ENCODE measurements at regions not wholly inside any gene's neighbourhood (a gene's known extent, or its start where the extent isn't known, plus 50 kb on each side); places are given as distances from the start of the nearest gene placed in this dataset.

GRCh38 chr10:3857318-3857717 is 72.3 kb upstream of the KLF6 start:
- no peak overlapping the region for H3K4me3 ChIP-seq (ENCODE audit: low read depth, low read length)
- no peak for TF ChIP-seq CTCF (IDR thresholded peaks at IDR 0.05; ENCODE audit: low read depth, low read length)

GRCh38 chr10:3856593-3856992 is 71.6 kb upstream of the KLF6 start:
- no peak for TF ChIP-seq CTCF (IDR thresholded peaks at IDR 0.05; ENCODE audit: low read depth, low read length)

GRCh38 chr10:3853547-3854303 is 68.7 kb upstream of the KLF6 start:
- no peak for TF ChIP-seq CTCF (IDR thresholded peaks at IDR 0.05; ENCODE audit: low read depth, low read length)
- H3K4me3 ChIP-seq (ENCODE audit: low read depth, low read length): no peak overlapping the region

More at GRCh38 chr10:3856593-3856992, 71.6 kb upstream of the KLF6 start:
- H3K4me3 ChIP-seq (ENCODE audit: low read depth, low read length): no peak overlapping the region

GRCh38 chr10:3853016-3853415 is 68.0 kb upstream of the KLF6 start:
- H3K4me3 ChIP-seq (ENCODE audit: low read depth, low read length): no peak overlapping the region
- TF ChIP-seq CTCF (IDR thresholded peaks at IDR 0.05; ENCODE audit: low read depth, low read length): no peak

- no peak for TF ChIP-seq CTCF (IDR thresholded peaks at IDR 0.05; ENCODE audit: low read depth, low read length)
- no peak overlapping the region for H3K4me3 ChIP-seq (ENCODE audit: low read depth, low read length)
Observed at GRCh38 chr10:3852147-3852904, 67.3 kb upstream of the KLF6 start.

GRCh38 chr10:3850999-3851937 is 66.3 kb upstream of the KLF6 start:
- TF ChIP-seq CTCF (IDR thresholded peaks at IDR 0.05; ENCODE audit: low read depth, low read length): no peak
- H3K4me3 ChIP-seq (ENCODE audit: low read depth, low read length): peak overlapping the region; percentile 13; the same call in 1 of the 2 replicates
